Panc1 (cell line): ENCODE measurements at regions not wholly inside any gene's neighbourhood (a gene's known extent, or its start where the extent isn't known, plus 50 kb on each side); places are given as distances from the start of the nearest gene placed in this dataset.

Experiments
- CTCF ChIP-seq: fragments of 450-650 bp; IDR thresholded peaks from 2 replicates; pipeline ENCODE4 v1.5.1; 2017; ENCODE audit warnings: mild to moderate bottlenecking
- REST ChIP-seq, 2 experiments: IDR thresholded peaks; 2 replicates each; pipeline ENCODE4 v1.6.1; 2011 to 2012; ENCODE audit warnings: low read depth in 2 of 2, control low read depth in 1 of 2, low read length in 1 of 2, mild to moderate bottlenecking in 1 of 2, moderate library complexity in 1 of 2; ENCODE audit not compliant: insufficient read depth in 1 of 2
- SIN3A ChIP-seq: IDR thresholded peaks from 2 replicates; pipeline ENCODE4 v1.6.1; 2012; ENCODE audit warnings: low read depth, mild to moderate bottlenecking, low read length, moderate library complexity, borderline replicate concordance; ENCODE audit not compliant: insufficient read depth

- TF ChIP-seq CTCF (no peak), REST (IDR thresholded peaks at IDR 0.05; ENCODE audit: insufficient read depth in 1 of 2, low read depth in 2 of 2, low read length in 1 of 2) (no peak), SIN3A (no peak)
Observed at GRCh38 chr5:60437308-60437707, 262.7 kb downstream of the DEPDC1B start.
